Testis (tissue), 2 donors: ENCODE measurements at regions not wholly inside any gene's neighbourhood (a gene's known extent, or its start where the extent isn't known, plus 50 kb on each side); places are given as distances from the start of the nearest gene placed in this dataset.

Experiments
- DNase-seq: peaks from one replicate; pipeline ENCODE4 v3.0.0-alpha.2; 2019
- H3K27ac ChIP-seq, 2 donors: fragments of 200-600 bp; sonication (generic); one replicate each; pipeline ENCODE4 v1.5.1; 2019
- H3K27me3 ChIP-seq: fragments of 200-600 bp; sonication (generic); one replicate; pipeline ENCODE4 v1.5.1; 2019
- H3K36me3 ChIP-seq: fragments of 200-600 bp; sonication (generic); one replicate; pipeline ENCODE4 v1.5.1; 2017; ENCODE audit warnings: low read depth; ENCODE audit errors: missing control alignments
- H3K4me1 ChIP-seq: fragments of 200-600 bp; sonication (generic); one replicate; pipeline ENCODE4 v1.5.1; 2019
- H3K4me3 ChIP-seq, 2 donors: fragments of 200-600 bp; sonication (generic); one replicate each; pipeline ENCODE4 v1.5.1; 2017 to 2019
- H3K9me3 ChIP-seq: fragments of 200-600 bp; sonication (generic); one replicate; pipeline ENCODE4 v1.5.1; 2017
- POLR2A ChIP-seq: fragments of 450-650 bp; IDR thresholded peaks from one replicate; pipeline ENCODE4 v1.6.1; 2017; ENCODE audit warnings: antibody characterized with exemption, mild to moderate bottlenecking, moderate library complexity
- WGBS, 2 donors: methylation state at CpG; one replicate each; pipeline ENCODE4 v1.1.5; 2018; 5-methylcytosine and 5-hydroxymethylcytosine counted together
- intact Hi-C: fragments of 100-400 bp; cut with DNase I; formaldehyde crosslinking; loops from one replicate; pipeline ENCODE4 v1.15.1; 2023; ENCODE audit warnings: low total_unique reads
- microRNA counts, 2 donors: library from miRNA; unstranded; fragments of <30 nt; microRNA quantifications; one replicate each; lab custom pipeline; 2016
- microRNA-seq, 2 donors: library from miRNA; unstranded; fragments of <30 nt; microRNA quantifications; one replicate each; pipeline ENCODE4, GENCODE V29; 2016; ENCODE audit warnings: borderline number of aligned reads in 2 of 2, borderline replicate concordance in 1 of 2
- small RNA-seq, 2 donors: library from RNA; depleted of rRNA; stranded (forward); fragments of <200 nt; gene quantifications; one replicate each; pipeline ENCODE3, GENCODE V24; 2016
- TF ChIP-seq, protein P1 (sequence below), 3 experiments: fragments of 450-650 bp in 2 of 3; fragments of 200-600 bp in 1 of 3; sonication (generic) in 1 of 3; IDR thresholded peaks; one replicate each; pipeline ENCODE4 v1.5.1; 2016 to 2019; ENCODE audit warnings: antibody characterized with exemption in 3 of 3, mild to moderate bottlenecking in 2 of 3, moderate library complexity in 1 of 3

DNA sequence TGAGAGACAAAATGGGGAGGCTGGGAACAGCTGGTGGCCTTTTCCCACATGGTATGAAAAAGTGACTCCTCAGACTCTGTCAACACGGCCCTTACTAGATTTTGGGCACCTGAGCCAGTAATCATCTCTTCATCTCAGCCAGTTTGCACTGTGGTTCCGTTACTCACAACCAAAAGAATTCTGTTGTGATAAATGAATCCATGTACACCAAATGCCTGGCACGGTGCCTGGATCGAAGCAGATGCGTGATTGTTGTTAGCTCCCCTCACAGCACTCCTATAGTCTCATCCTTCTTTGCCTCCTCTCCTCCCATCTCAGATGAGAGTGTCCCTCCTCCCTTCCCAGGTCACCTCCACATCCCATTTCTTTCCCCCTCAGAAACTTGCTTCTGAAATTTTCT lies 57.9 kb upstream of the GJB5 start:
- WGBS, 2 donors = 70 to 73% methylated on average over 5 of the region's 5 CpGs
- TF ChIP-seq, protein P1, sequence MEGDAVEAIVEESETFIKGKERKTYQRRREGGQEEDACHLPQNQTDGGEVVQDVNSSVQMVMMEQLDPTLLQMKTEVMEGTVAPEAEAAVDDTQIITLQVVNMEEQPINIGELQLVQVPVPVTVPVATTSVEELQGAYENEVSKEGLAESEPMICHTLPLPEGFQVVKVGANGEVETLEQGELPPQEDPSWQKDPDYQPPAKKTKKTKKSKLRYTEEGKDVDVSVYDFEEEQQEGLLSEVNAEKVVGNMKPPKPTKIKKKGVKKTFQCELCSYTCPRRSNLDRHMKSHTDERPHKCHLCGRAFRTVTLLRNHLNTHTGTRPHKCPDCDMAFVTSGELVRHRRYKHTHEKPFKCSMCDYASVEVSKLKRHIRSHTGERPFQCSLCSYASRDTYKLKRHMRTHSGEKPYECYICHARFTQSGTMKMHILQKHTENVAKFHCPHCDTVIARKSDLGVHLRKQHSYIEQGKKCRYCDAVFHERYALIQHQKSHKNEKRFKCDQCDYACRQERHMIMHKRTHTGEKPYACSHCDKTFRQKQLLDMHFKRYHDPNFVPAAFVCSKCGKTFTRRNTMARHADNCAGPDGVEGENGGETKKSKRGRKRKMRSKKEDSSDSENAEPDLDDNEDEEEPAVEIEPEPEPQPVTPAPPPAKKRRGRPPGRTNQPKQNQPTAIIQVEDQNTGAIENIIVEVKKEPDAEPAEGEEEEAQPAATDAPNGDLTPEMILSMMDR (IDR thresholded peaks at IDR 0.05) = no peak
- TF ChIP-seq POLR2A = no peak
- intact Hi-C loops = no loop called here
- no peaks in the 10 kb centered on the region for H3K4me1 ChIP-seq
- H3K27me3 ChIP-seq = no peaks in the 10 kb centered on the region
- DNase-seq = no peak
- no peak overlapping the region for H3K4me3 ChIP-seq
- H3K36me3 ChIP-seq = no peaks in the 10 kb centered on the region
- H3K27ac ChIP-seq = no peak overlapping the region
- H3K9me3 ChIP-seq = no peaks in the 10 kb centered on the region

- Histone ChIP-seq H3K27me3 (no peaks in the 10 kb centered on the region), H3K9me3 (no peaks in the 10 kb centered on the region), H3K4me1 (no peaks in the 10 kb centered on the region), H3K36me3 (no peaks in the 10 kb centered on the region), H3K4me3 (no peak overlapping the region), H3K27ac (no peak overlapping the region)
- no peak for DNase-seq
- intact Hi-C loops = no loop called here
- WGBS, 2 donors = 78 to 82% methylated on average over 3 to 4 of the region's 4 CpGs
- TF ChIP-seq, protein P1 (IDR thresholded peaks at IDR 0.05) = no peak
- no peak for TF ChIP-seq POLR2A
These were observed 57.0 kb upstream of the GJB5 start for GRCh38 chr1:34697818-34698217.

DNA sequence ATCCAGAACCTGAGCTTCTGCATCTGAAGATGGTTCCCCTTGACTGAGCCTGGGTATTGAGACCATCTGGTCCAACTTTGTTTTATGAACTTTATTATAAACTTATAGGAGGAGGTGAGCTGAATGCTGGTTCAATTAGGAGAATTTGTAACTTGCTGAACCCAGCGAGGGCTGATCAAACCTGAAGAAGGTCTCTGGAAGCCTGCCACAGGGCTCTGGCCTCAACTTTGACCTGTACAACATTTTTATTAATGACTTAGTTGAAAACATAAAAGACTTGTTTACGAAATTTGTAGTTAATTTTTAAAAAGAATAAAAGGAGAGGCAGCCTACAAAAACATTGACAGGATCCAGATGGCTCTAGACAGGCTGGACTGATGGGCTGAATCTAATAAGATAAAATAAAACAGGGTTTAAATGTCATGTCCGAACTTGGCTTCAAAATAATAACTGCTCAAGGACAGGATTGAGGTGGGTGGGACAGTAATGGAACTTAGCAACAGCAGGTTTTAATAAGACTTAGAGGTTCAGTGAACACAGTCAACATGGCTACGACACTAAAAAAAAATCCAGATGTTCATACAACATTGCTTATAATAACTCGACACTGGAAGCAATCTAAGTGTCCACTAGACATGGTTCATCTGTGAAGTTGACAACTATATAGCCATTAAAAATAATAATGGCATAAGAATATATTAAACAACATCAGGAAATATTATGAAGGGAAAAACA lies 53.4 kb upstream of the GJB5 start:
- WGBS, 2 donors = 54 to 60% methylated on average over 5 of the region's 5 CpGs
- Histone ChIP-seq H3K4me1 (no peaks in the 10 kb centered on the region), H3K9me3 (no peaks in the 10 kb centered on the region), H3K36me3 (no peaks in the 10 kb centered on the region), H3K4me3 (no peak overlapping the region), H3K27ac (no peak overlapping the region), H3K27me3 (no peaks in the 10 kb centered on the region)
- intact Hi-C loops = no loop called here
- no peak for DNase-seq
- no peak for TF ChIP-seq POLR2A
- TF ChIP-seq, protein P1 (IDR thresholded peaks at IDR 0.05) = no peak

MicroRNAs in the stretch of these regions (microRNA counts, 767-probe panel; counts per million panel counts)
- microRNA hsa-miR-552 (lab: Ali Mortazavi, UCI) = 0 to 152 counts per million in 2 donors

Small RNAs in the stretch of these regions (microRNA-seq; reads per million reads assigned to microRNA genes)
- 0.69 to 0.70 reads per million in 2 donors for gene MIR552

Small RNAs in the stretch of these regions (small RNA-seq; reads per million reads assigned to genes)
- 0 to 0.27 reads per million in 2 donors for gene MIR552
